Endothelial cell (in vitro differentiated cells): ENCODE measurements at regions not wholly inside any gene's neighbourhood (a gene's known extent, or its start where the extent isn't known, plus 50 kb on each side); places are given as distances from the start of the nearest gene placed in this dataset.

Experiments
- DNase-seq: peaks from one replicate; pipeline ENCODE4 v3.0.0; 2021; ENCODE audit warnings: low spot score
- H3K27ac Mint-ChIP-seq: one replicate; pipeline ENCODE4 v1.8.0; 2021; ENCODE audit warnings: mixed read lengths, inconsistent platforms; ENCODE audit not compliant: unreplicated experiment
- H3K27me3 Mint-ChIP-seq: one replicate; pipeline ENCODE4 v1.8.0; 2021; ENCODE audit warnings: mild to moderate bottlenecking, moderate library complexity, mixed read lengths, inconsistent platforms; ENCODE audit not compliant: unreplicated experiment
- H3K36me3 Mint-ChIP-seq: one replicate; pipeline ENCODE4 v1.8.0; 2021; ENCODE audit warnings: mild to moderate bottlenecking, low read depth, mixed read lengths, inconsistent platforms; ENCODE audit not compliant: unreplicated experiment
- H3K4me1 Mint-ChIP-seq: one replicate; pipeline ENCODE4 v1.8.0; 2021; ENCODE audit warnings: mild to moderate bottlenecking, mixed read lengths, inconsistent platforms; ENCODE audit not compliant: unreplicated experiment
- H3K4me3 Mint-ChIP-seq: one replicate; pipeline ENCODE4 v1.8.0; 2021; ENCODE audit warnings: mild to moderate bottlenecking, mixed read lengths, inconsistent platforms; ENCODE audit not compliant: unreplicated experiment
- H3K9me3 Mint-ChIP-seq: one replicate; pipeline ENCODE4 v1.8.0; 2021; ENCODE audit warnings: mixed read lengths, inconsistent platforms; ENCODE audit not compliant: unreplicated experiment
- TF ChIP-seq, protein P1 (sequence below): fragments of 200-600 bp; sonication (generic); IDR thresholded peaks from one replicate; pipeline ENCODE4 v1.5.0; 2021; ENCODE audit warnings: antibody characterized with exemption; ENCODE audit not compliant: unreplicated experiment

DNA sequence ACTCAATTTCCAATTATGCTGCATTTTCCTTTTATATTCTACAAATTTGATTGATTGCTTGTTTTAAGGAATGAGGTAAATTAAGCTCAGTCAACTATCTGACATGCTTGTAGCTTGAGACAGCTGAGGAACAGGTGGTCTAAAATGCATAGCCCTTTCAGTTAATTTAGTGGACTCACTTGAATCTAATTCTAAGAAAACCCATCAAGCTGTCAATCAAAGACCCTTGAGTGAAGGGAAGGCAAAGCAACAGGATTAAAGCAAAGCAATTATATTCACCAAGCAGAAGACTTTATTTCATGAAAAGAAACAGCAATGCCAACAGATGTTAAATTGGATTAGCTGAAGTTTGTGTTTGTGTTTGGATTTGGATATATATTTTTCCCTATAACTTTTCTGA, 228.5 kb downstream of the ARPP21 start:
- Mint-ChIP-seq H3K9me3 (no peaks in the 10 kb centered on the region), H3K27me3 (no peaks in the 10 kb centered on the region), H3K4me3 (no peak overlapping the region), H3K36me3 (no peaks in the 10 kb centered on the region), H3K4me1 (no peaks in the 10 kb centered on the region), H3K27ac (no peak overlapping the region)
- DNase-seq = no peak
- TF ChIP-seq, protein P1, sequence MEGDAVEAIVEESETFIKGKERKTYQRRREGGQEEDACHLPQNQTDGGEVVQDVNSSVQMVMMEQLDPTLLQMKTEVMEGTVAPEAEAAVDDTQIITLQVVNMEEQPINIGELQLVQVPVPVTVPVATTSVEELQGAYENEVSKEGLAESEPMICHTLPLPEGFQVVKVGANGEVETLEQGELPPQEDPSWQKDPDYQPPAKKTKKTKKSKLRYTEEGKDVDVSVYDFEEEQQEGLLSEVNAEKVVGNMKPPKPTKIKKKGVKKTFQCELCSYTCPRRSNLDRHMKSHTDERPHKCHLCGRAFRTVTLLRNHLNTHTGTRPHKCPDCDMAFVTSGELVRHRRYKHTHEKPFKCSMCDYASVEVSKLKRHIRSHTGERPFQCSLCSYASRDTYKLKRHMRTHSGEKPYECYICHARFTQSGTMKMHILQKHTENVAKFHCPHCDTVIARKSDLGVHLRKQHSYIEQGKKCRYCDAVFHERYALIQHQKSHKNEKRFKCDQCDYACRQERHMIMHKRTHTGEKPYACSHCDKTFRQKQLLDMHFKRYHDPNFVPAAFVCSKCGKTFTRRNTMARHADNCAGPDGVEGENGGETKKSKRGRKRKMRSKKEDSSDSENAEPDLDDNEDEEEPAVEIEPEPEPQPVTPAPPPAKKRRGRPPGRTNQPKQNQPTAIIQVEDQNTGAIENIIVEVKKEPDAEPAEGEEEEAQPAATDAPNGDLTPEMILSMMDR = no peak

DNA sequence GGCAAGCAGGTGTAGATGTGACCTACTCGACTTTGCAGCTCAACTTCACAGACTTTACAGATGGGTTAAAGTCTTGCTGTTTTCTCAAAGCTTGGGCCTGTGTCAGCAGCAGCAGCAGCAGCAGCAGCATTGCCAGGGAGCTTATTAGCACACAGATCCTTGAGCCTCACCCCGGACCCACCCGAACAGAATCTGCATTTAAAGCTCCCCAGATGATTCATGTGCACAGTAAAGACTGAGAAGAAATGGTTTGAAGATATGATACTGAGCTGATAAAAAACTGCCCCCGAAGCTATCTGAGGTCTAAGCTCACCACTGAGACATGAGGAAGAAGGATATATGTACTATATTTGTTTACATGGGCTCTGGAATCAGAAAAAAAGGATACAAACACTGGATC, 231.7 kb downstream of the ARPP21 start:
- TF ChIP-seq, protein P1 = no peak
- DNase-seq = no peak
- Mint-ChIP-seq H3K4me3 (no peak overlapping the region), H3K4me1 (no peaks in the 10 kb centered on the region), H3K27me3 (no peaks in the 10 kb centered on the region), H3K36me3 (no peaks in the 10 kb centered on the region), H3K27ac (no peak overlapping the region), H3K9me3 (no peaks in the 10 kb centered on the region)

DNA sequence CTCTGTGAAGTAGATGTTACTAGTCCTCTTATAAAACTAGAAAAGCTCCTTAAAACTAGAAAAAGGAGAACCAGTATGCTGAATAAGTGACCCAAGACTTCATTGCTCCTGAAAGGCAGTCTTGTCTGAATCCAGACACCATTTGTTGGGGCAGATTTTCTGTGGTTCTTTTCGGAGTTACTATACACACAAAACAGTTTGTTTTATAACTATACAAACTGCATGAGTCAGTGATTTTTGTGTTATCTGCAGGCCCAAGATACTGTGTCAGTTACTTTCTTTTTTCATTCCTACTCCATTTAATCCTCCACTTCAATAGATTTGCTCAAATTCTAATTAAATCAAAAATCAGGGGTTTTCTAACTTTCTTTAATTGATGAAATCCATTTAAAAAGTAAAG, 244.6 kb downstream of the ARPP21 start:
- H3K9me3 Mint-ChIP-seq = peaks cover 4% of the 10 kb centered on the region
- H3K36me3 Mint-ChIP-seq = no peaks in the 10 kb centered on the region
- no peak for DNase-seq
- no peaks in the 10 kb centered on the region for H3K27me3 Mint-ChIP-seq
- no peak overlapping the region for H3K4me3 Mint-ChIP-seq
- H3K4me1 Mint-ChIP-seq = peaks cover 4% of the 10 kb centered on the region
- H3K27ac Mint-ChIP-seq = no peak overlapping the region
- TF ChIP-seq, protein P1 = no peak

DNA sequence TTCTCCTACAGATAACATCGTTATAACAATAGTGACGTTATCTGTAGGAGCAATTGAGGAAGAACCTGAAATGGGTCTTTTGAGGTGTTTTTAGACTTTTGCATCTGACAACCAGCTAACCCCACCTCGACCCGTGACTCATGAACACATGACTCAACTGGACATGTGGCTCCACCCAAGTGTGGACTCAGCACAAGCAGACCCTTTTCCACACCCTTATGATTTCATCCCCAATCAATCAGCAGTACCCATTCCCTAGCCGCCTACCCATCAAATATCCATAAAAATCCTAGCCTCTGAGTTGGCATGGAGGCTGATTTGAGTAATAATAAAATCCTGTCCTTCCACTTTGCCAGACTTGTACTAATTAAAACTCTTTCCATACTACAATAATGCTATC, 255.4 kb downstream of the ARPP21 start:
- TF ChIP-seq, protein P1 = no peak
- H3K4me3 Mint-ChIP-seq = no peak overlapping the region
- H3K9me3 Mint-ChIP-seq = no peaks in the 10 kb centered on the region
- H3K27ac Mint-ChIP-seq = no peak overlapping the region
- no peaks in the 10 kb centered on the region for H3K27me3 Mint-ChIP-seq
- H3K36me3 Mint-ChIP-seq = no peaks in the 10 kb centered on the region
- H3K4me1 Mint-ChIP-seq = no peaks in the 10 kb centered on the region
- no peak for DNase-seq

DNA sequence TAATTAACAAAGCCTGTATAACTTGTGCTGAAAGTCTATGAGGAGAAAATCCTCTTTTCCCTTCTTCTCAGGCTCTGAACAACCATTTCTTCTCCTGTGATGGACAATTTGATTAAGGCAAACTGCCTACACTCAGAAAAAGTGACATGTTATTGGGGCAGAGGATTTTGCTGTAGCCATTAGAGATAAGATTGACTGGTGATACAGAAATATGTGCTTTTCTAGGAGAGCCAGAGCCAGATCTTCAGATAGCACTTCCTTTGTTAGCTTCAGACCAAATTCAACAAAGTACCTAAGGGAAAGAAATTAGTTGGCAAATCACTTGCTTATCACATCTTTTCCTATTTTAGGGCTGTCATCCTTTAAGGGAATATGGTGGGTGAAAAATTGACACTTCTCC, 259.9 kb downstream of the ARPP21 start:
- Mint-ChIP-seq H3K36me3 (no peaks in the 10 kb centered on the region), H3K9me3 (no peaks in the 10 kb centered on the region), H3K4me1 (no peaks in the 10 kb centered on the region), H3K4me3 (no peak overlapping the region), H3K27ac (no peak overlapping the region), H3K27me3 (no peaks in the 10 kb centered on the region)
- TF ChIP-seq, protein P1 = no peak
- no peak for DNase-seq
